Testis (tissue), 2 donors: ENCODE measurements at regions not wholly inside any gene's neighbourhood (a gene's known extent, or its start where the extent isn't known, plus 50 kb on each side); places are given as distances from the start of the nearest gene placed in this dataset.

Source experiments
- CTCF ChIP-seq, 3 experiments: fragments of 450-650 bp in 2 of 3; fragments of 200-600 bp in 1 of 3; sonication (generic) in 1 of 3; IDR thresholded peaks; one replicate each; pipeline ENCODE4 v1.5.1; 2016 to 2019; ENCODE audit warnings: antibody characterized with exemption in 3 of 3, mild to moderate bottlenecking in 2 of 3, moderate library complexity in 1 of 3
- POLR2A ChIP-seq: fragments of 450-650 bp; IDR thresholded peaks from one replicate; pipeline ENCODE4 v1.6.1; 2017; ENCODE audit warnings: antibody characterized with exemption, mild to moderate bottlenecking, moderate library complexity

- no peak for TF ChIP-seq POLR2A
- no peak for TF ChIP-seq CTCF (IDR thresholded peaks at IDR 0.05)
These were observed 148.3 kb upstream of the GPR26 start for GRCh38 chr10:123517901-123518300.
